Neural cell (in vitro differentiated cells): ENCODE measurements at regions not wholly inside any gene's neighbourhood (a gene's known extent, or its start where the extent isn't known, plus 50 kb on each side); places are given as distances from the start of the nearest gene placed in this dataset.

Experiments used
- EZH2 ChIP-seq: fragments of 200-600, 300-800 bp; shearing (Covaris generic), sonication (generic); IDR thresholded peaks from 2 replicates; pipeline ENCODE4 v1.6.1; 2014; ENCODE audit warnings: antibody characterized with exemption, low read length, borderline replicate concordance, mild to moderate bottlenecking; ENCODE audit not compliant: insufficient read depth, poor library complexity, severe bottlenecking
- MXI1 ChIP-seq: fragments of 450-650 bp; conservative IDR thresholded peaks from 2 replicates; pipeline ENCODE4 v1.6.1; 2014; ENCODE audit warnings: antibody characterized with exemption, mild to moderate bottlenecking; ENCODE audit not compliant: poor library complexity, severe bottlenecking
- POLR2AphosphoS5 ChIP-seq: IDR thresholded peaks from 2 replicates; pipeline ENCODE4 v1.6.1; 2012
- REST ChIP-seq: IDR thresholded peaks from 2 replicates; pipeline ENCODE4 v1.6.1; 2012; ENCODE audit warnings: borderline replicate concordance
- SMC3 ChIP-seq: fragments of 450-650 bp; conservative IDR thresholded peaks from 2 replicates; pipeline ENCODE4 v1.6.1; 2014; ENCODE audit warnings: antibody characterized with exemption, mild to moderate bottlenecking, moderate library complexity; ENCODE audit not compliant: poor library complexity
- TAF1 ChIP-seq: IDR thresholded peaks from 2 replicates; pipeline ENCODE4 v1.6.1; 2012; ENCODE audit warnings: low read depth
- TF ChIP-seq, protein P1 (sequence below): fragments of 450-650 bp; IDR thresholded peaks from 2 replicates; pipeline ENCODE4 v1.5.1; 2014; ENCODE audit warnings: antibody characterized with exemption, mild to moderate bottlenecking, moderate library complexity; ENCODE audit not compliant: poor library complexity, severe bottlenecking

DNA sequence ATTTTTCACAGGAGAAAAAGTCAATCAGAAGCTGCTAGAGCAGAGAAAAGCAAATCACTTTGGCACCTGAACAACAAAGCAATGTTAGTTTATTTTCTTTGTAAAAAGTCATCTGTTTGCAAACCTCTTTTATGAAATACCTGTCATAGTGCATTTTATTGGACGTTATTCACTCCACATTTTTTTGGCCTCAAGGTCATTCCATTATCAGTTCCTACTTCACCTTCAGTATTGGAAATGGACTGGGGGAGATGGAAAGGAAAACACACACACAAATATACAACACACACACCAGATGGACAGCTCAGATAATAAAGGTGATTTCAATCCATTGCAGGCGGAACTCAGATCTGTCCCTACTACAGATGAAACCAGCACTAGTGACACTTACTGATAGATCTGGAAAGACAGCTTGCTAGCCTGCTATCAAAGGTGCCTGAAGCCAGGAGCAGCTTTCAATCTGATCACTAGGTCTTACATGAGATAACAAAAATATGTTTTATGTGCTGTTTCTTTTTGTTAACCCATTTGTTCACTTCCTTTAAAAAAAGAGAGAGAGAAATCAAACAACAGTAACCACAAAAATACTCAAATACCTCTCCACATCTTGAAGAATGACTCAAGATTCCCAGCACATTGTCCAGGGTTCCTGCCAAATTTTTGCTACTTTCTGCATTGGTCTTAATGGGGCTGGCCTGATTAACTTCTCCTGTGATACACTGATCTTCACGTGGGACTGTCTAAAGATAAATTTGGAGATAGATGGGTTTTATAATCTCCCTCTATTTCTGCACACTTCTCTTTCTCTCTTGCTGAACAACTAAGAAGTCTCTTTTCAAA lies 844.3 kb upstream of the TENM4 start:
- no peak for TF ChIP-seq POLR2AphosphoS5
- no peak for TF ChIP-seq TAF1
- no peak for TF ChIP-seq MXI1
- TF ChIP-seq, protein P1, sequence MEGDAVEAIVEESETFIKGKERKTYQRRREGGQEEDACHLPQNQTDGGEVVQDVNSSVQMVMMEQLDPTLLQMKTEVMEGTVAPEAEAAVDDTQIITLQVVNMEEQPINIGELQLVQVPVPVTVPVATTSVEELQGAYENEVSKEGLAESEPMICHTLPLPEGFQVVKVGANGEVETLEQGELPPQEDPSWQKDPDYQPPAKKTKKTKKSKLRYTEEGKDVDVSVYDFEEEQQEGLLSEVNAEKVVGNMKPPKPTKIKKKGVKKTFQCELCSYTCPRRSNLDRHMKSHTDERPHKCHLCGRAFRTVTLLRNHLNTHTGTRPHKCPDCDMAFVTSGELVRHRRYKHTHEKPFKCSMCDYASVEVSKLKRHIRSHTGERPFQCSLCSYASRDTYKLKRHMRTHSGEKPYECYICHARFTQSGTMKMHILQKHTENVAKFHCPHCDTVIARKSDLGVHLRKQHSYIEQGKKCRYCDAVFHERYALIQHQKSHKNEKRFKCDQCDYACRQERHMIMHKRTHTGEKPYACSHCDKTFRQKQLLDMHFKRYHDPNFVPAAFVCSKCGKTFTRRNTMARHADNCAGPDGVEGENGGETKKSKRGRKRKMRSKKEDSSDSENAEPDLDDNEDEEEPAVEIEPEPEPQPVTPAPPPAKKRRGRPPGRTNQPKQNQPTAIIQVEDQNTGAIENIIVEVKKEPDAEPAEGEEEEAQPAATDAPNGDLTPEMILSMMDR: no peak
- TF ChIP-seq EZH2: no peak
- TF ChIP-seq REST: no peak
- no peak for TF ChIP-seq SMC3
